Neural cell (in vitro differentiated cells): ENCODE measurements at regions not wholly inside any gene's neighbourhood (a gene's known extent, or its start where the extent isn't known, plus 50 kb on each side); places are given as distances from the start of the nearest gene placed in this dataset.

Experiments
- EP300 ChIP-seq: fragments of 450-650 bp; conservative IDR thresholded peaks from 2 replicates; pipeline ENCODE4 v1.6.1; 2014; ENCODE audit warnings: antibody characterized with exemption, mild to moderate bottlenecking, moderate library complexity; ENCODE audit not compliant: poor library complexity, severe bottlenecking
- EZH2 ChIP-seq: fragments of 200-600, 300-800 bp; shearing (Covaris generic), sonication (generic); IDR thresholded peaks from 2 replicates; pipeline ENCODE4 v1.6.1; 2014; ENCODE audit warnings: antibody characterized with exemption, low read length, borderline replicate concordance, mild to moderate bottlenecking; ENCODE audit not compliant: insufficient read depth, poor library complexity, severe bottlenecking
- MXI1 ChIP-seq: fragments of 450-650 bp; conservative IDR thresholded peaks from 2 replicates; pipeline ENCODE4 v1.6.1; 2014; ENCODE audit warnings: antibody characterized with exemption, mild to moderate bottlenecking; ENCODE audit not compliant: poor library complexity, severe bottlenecking
- POLR2AphosphoS5 ChIP-seq: IDR thresholded peaks from 2 replicates; pipeline ENCODE4 v1.6.1; 2012
- TAF1 ChIP-seq: IDR thresholded peaks from 2 replicates; pipeline ENCODE4 v1.6.1; 2012; ENCODE audit warnings: low read depth
- TF ChIP-seq, protein P1 (sequence below): fragments of 450-650 bp; IDR thresholded peaks from 2 replicates; pipeline ENCODE4 v1.5.1; 2014; ENCODE audit warnings: antibody characterized with exemption, mild to moderate bottlenecking, moderate library complexity; ENCODE audit not compliant: poor library complexity, severe bottlenecking

- TF ChIP-seq POLR2AphosphoS5 = no peak
- TF ChIP-seq TAF1 = no peak
- TF ChIP-seq, protein P1, sequence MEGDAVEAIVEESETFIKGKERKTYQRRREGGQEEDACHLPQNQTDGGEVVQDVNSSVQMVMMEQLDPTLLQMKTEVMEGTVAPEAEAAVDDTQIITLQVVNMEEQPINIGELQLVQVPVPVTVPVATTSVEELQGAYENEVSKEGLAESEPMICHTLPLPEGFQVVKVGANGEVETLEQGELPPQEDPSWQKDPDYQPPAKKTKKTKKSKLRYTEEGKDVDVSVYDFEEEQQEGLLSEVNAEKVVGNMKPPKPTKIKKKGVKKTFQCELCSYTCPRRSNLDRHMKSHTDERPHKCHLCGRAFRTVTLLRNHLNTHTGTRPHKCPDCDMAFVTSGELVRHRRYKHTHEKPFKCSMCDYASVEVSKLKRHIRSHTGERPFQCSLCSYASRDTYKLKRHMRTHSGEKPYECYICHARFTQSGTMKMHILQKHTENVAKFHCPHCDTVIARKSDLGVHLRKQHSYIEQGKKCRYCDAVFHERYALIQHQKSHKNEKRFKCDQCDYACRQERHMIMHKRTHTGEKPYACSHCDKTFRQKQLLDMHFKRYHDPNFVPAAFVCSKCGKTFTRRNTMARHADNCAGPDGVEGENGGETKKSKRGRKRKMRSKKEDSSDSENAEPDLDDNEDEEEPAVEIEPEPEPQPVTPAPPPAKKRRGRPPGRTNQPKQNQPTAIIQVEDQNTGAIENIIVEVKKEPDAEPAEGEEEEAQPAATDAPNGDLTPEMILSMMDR = no peak
- no peak for TF ChIP-seq MXI1
- no peak for TF ChIP-seq EZH2
- TF ChIP-seq EP300 = no peak
Measured at GRCh38 chr19:28196101-28196500, 1016.9 kb downstream of the UQCRFS1 start.
